Fibroblast of pulmonary artery (primary cell): ENCODE measurements at regions not wholly inside any gene's neighbourhood (a gene's known extent, or its start where the extent isn't known, plus 50 kb on each side); places are given as distances from the start of the nearest gene placed in this dataset.

Experiments
- DNase-seq: peaks from one replicate; pipeline ENCODE4 v3.0.0-alpha.2; 2010; ENCODE audit warnings: low read depth
- H3K4me3 ChIP-seq: replicated peaks from 2 replicates; pipeline ENCODE4 v1.5.1; 2011; ENCODE audit warnings: low read depth, mild to moderate bottlenecking, control low read depth, low read length, moderate library complexity
- CTCF ChIP-seq: IDR thresholded peaks from 2 replicates; pipeline ENCODE4 v1.5.1; 2011; ENCODE audit warnings: mild to moderate bottlenecking, control low read depth, low read length, inconsistent platforms; ENCODE audit errors: missing control alignments

GRCh38 chr2:203585516-203585915 is 50.4 kb upstream of the RAPH1 start:
- no peak overlapping the region for H3K4me3 ChIP-seq
- TF ChIP-seq CTCF, result no peak
- DNase-seq, result no peak

GRCh38 chr2:203586206-203586605 is 51.1 kb upstream of the RAPH1 start:
- no peak overlapping the region for H3K4me3 ChIP-seq
- no peak for DNase-seq
- no peak for TF ChIP-seq CTCF

- TF ChIP-seq CTCF, result no peak
- no peak for DNase-seq
- no peak overlapping the region for H3K4me3 ChIP-seq
Observed at GRCh38 chr2:203586696-203587095, 51.6 kb upstream of the RAPH1 start.

- no peak for TF ChIP-seq CTCF
- no peak for DNase-seq
Observed at GRCh38 chr2:203590496-203590895, 55.4 kb upstream of the RAPH1 start.

GRCh38 chr2:203591642-203592041 is 56.5 kb upstream of the RAPH1 start:
- TF ChIP-seq CTCF, result no peak
- no peak for DNase-seq
- no peak overlapping the region for H3K4me3 ChIP-seq

More at GRCh38 chr2:203590496-203590895, 55.4 kb upstream of the RAPH1 start:
- H3K4me3 ChIP-seq, result no peak overlapping the region

- no peak for TF ChIP-seq CTCF
- no peak for DNase-seq
Observed at GRCh38 chr2:203592470-203592869, 57.4 kb upstream of the RAPH1 start.

GRCh38 chr2:203594541-203594940 is 59.4 kb upstream of the RAPH1 start:
- DNase-seq, result peak; percentile 44

More at GRCh38 chr2:203592470-203592869, 57.4 kb upstream of the RAPH1 start:
- no peak overlapping the region for H3K4me3 ChIP-seq

More at GRCh38 chr2:203594541-203594940, 59.4 kb upstream of the RAPH1 start:
- TF ChIP-seq CTCF, result no peak
- no peak overlapping the region for H3K4me3 ChIP-seq
